ENCODE measurements at regions not wholly inside any gene's neighbourhood (a gene's known extent, or its start where the extent isn't known, plus 50 kb on each side); places are given as distances from the start of the nearest gene placed in this dataset.

GRCh38 chr12:58148976-58149375, 207.6 kb downstream of the ATP23 start:
- H3K4me1 ChIP-seq (ENCODE audit: control insufficient read depth, insufficient read depth, low read length) = no peaks in the 10 kb centered on the region
- H3K27ac ChIP-seq (ENCODE audit: low read length) = no peak overlapping the region
- no peaks in the 10 kb centered on the region for H3K27me3 ChIP-seq (ENCODE audit: control insufficient read depth, insufficient read depth, low read length)
- Mint-ChIP-seq H3K27me3 (ENCODE audit: low read depth in 2 of 2) (peaks cover 0 to 8% of the 10 kb centered on the region in 2 donors), H3K27ac (no peak overlapping the region), H3K9me3 (peaks cover 7 to 8% of the 10 kb centered on the region in 2 donors), H3K36me3 (no peaks in the 10 kb centered on the region), H3K4me1 (no peaks in the 10 kb centered on the region), H3K4me3 (no peak overlapping the region)
- no peak for DNase-seq
- no peak for TF ChIP-seq CTCF (IDR thresholded peaks at IDR 0.05)
- intact Hi-C loops (cut with micrococcal nuclease) = no loop called here
- H3K36me3 ChIP-seq (ENCODE audit: control insufficient read depth, insufficient read depth, low read length) = no peaks in the 10 kb centered on the region
- ATAC-seq = no peak
- no peak overlapping the region for H3K4me3 ChIP-seq (ENCODE audit: low read length)
- no peaks in the 10 kb centered on the region for H3K9me3 ChIP-seq (ENCODE audit: control insufficient read depth, insufficient read depth, low read length)

DNA sequence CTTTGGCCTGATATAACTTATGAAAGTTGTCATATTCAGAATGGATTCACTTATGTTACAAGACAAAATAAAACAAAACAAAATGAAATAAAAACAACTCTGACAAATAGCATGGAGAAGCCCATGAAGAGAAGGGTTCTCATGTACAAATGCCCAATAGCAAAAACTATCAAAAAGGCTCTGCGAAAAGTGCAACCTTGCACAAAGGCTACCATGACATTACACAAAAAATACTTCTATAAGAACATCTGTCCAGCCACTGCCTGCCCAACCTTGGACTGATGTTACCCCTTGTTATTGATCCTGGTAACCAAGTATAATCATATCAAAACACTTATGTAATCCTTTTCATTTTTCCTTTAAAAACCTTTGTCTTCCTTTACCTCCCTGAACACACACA, 213.0 kb downstream of the ATP23 start:
- Mint-ChIP-seq H3K4me1 (no peaks in the 10 kb centered on the region), H3K4me3 (no peak overlapping the region), H3K36me3 (no peaks in the 10 kb centered on the region), H3K9me3 (no peaks in the 10 kb centered on the region), H3K27me3 (ENCODE audit: low read depth in 2 of 2) (peaks cover 2 to 13% of the 10 kb centered on the region in 2 donors), H3K27ac (no peak overlapping the region)
- TF ChIP-seq CTCF (IDR thresholded peaks at IDR 0.05) = no peak
- no peaks in the 10 kb centered on the region for H3K4me1 ChIP-seq (ENCODE audit: control insufficient read depth, insufficient read depth, low read length)
- ATAC-seq (no peak), DNase-seq (no peak)
- no peaks in the 10 kb centered on the region for H3K9me3 ChIP-seq (ENCODE audit: control insufficient read depth, insufficient read depth, low read length)
- no peak overlapping the region for H3K4me3 ChIP-seq (ENCODE audit: low read length)
- H3K27me3 ChIP-seq (ENCODE audit: control insufficient read depth, insufficient read depth, low read length) = no peaks in the 10 kb centered on the region
- H3K36me3 ChIP-seq (ENCODE audit: control insufficient read depth, insufficient read depth, low read length) = no peaks in the 10 kb centered on the region
- intact Hi-C loops (cut with micrococcal nuclease) = no loop called here
- 97% methylated on average over 1 of the region's 1 CpG for WGBS (ENCODE audit: insufficient coverage)
- H3K27ac ChIP-seq (ENCODE audit: low read length) = no peak overlapping the region

- no peaks in the 10 kb centered on the region for H3K9me3 ChIP-seq (ENCODE audit: control insufficient read depth, insufficient read depth, low read length)
- Mint-ChIP-seq H3K4me1 (no peaks in the 10 kb centered on the region), H3K27ac (no peak overlapping the region), H3K36me3 (no peaks in the 10 kb centered on the region), H3K9me3 (no peaks in the 10 kb centered on the region), H3K4me3 (no peak overlapping the region), H3K27me3 (ENCODE audit: low read depth in 2 of 2) (peaks cover 2 to 13% of the 10 kb centered on the region in 2 donors)
- no peak overlapping the region for H3K27ac ChIP-seq (ENCODE audit: low read length)
- ATAC-seq = no peak
- no peak for DNase-seq
- no peaks in the 10 kb centered on the region for H3K36me3 ChIP-seq (ENCODE audit: control insufficient read depth, insufficient read depth, low read length)
- no peak for TF ChIP-seq CTCF (IDR thresholded peaks at IDR 0.05)
- no CpG with 5 or more reads among the region's 2 CpGs for WGBS (ENCODE audit: insufficient coverage)
- intact Hi-C loops (cut with micrococcal nuclease) = no loop called here
- H3K4me1 ChIP-seq (ENCODE audit: control insufficient read depth, insufficient read depth, low read length) = no peaks in the 10 kb centered on the region
- no peak overlapping the region for H3K4me3 ChIP-seq (ENCODE audit: low read length)
- H3K27me3 ChIP-seq (ENCODE audit: control insufficient read depth, insufficient read depth, low read length) = no peaks in the 10 kb centered on the region
Observed at GRCh38 chr12:58156697-58157096, 215.3 kb downstream of the ATP23 start.

DNA sequence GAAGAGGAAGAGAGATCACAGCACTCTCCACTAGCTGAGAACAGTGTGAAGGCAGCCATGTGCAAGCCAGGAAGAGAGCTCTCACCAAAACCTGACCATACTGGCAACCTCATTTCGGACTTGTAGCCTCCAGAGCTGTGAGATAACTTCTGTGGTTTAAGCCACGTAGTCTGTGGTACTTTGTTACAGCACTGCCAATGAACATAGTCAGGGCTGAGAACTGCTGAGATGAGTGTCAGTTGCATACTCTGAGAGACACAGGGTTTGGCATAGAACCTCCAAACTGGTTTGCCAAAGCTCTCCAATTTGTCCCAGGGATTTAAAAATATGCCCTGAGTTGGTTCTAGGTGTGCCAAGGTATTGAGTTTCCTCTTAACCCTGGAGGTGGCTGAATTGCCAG, 218.6 kb downstream of the ATP23 start:
- Histone ChIP-seq H3K4me3 (ENCODE audit: low read length) (no peak overlapping the region), H3K27ac (ENCODE audit: low read length) (no peak overlapping the region), H3K36me3 (ENCODE audit: control insufficient read depth, insufficient read depth, low read length) (no peaks in the 10 kb centered on the region), H3K4me1 (ENCODE audit: control insufficient read depth, insufficient read depth, low read length) (no peaks in the 10 kb centered on the region), H3K27me3 (ENCODE audit: control insufficient read depth, insufficient read depth, low read length) (no peaks in the 10 kb centered on the region), H3K9me3 (ENCODE audit: control insufficient read depth, insufficient read depth, low read length) (no peaks in the 10 kb centered on the region)
- H3K9me3 Mint-ChIP-seq = no peaks in the 10 kb centered on the region
- DNase-seq = no peak
- H3K27me3 Mint-ChIP-seq (ENCODE audit: low read depth in 2 of 2) = peaks cover 2 to 13% of the 10 kb centered on the region in 2 donors
- 29% methylated on average over 2 of the region's 2 CpGs for WGBS (ENCODE audit: insufficient coverage)
- no peak overlapping the region for H3K4me3 Mint-ChIP-seq
- no peaks in the 10 kb centered on the region for H3K36me3 Mint-ChIP-seq
- no peak for ATAC-seq
- TF ChIP-seq CTCF (IDR thresholded peaks at IDR 0.05) = no peak
- intact Hi-C loops (cut with micrococcal nuclease) = no loop called here
- H3K4me1 Mint-ChIP-seq = no peaks in the 10 kb centered on the region
- H3K27ac Mint-ChIP-seq = no peak overlapping the region

Data from natural killer cell (primary cell).